Vagina (tissue), 2 donors: ENCODE measurements at regions not wholly inside any gene's neighbourhood (a gene's known extent, or its start where the extent isn't known, plus 50 kb on each side); places are given as distances from the start of the nearest gene placed in this dataset.

ENCODE experiments used
- DNase-seq, 2 donors: peaks; one replicate each; pipeline ENCODE4 v3.0.0-alpha.2; 2017; ENCODE audit errors: extremely low spot score in 2 of 2
- H3K27ac ChIP-seq: fragments of 200-600 bp; sonication (generic); one replicate; pipeline ENCODE4 v1.5.1; 2019
- H3K27me3 ChIP-seq: fragments of 200-600 bp; sonication (generic); one replicate; pipeline ENCODE4 v1.5.1; 2019
- H3K36me3 ChIP-seq, 2 donors: fragments of 200-600 bp; sonication (generic); one replicate each; pipeline ENCODE4 v1.5.1; 2017 to 2019
- H3K4me1 ChIP-seq: fragments of 200-600 bp; sonication (generic); one replicate; pipeline ENCODE4 v1.5.1; 2019
- H3K4me3 ChIP-seq, 2 donors: fragments of 200-600 bp; sonication (generic); 1 replicate in 1 of 2; 2 replicates in 1 of 2; pipeline ENCODE4 v1.5.1; 2016 to 2019
- H3K9me3 ChIP-seq: fragments of 200-600 bp; sonication (generic); one replicate; pipeline ENCODE4 v1.5.1; 2019
- CTCF ChIP-seq, 3 experiments: fragments of 450-650 bp in 2 of 3; fragments of 200-600 bp in 1 of 3; sonication (generic) in 1 of 3; IDR thresholded peaks; one replicate each; pipeline ENCODE4 v1.5.1; 2017 to 2019; ENCODE audit warnings: antibody characterized with exemption in 3 of 3, mild to moderate bottlenecking in 2 of 3, moderate library complexity in 2 of 3
- POLR2A ChIP-seq, 2 donors: fragments of 450-650 bp; IDR thresholded peaks; one replicate each; pipeline ENCODE4 v1.6.1; 2017; ENCODE audit warnings: antibody characterized with exemption in 2 of 2, mild to moderate bottlenecking in 2 of 2, moderate library complexity in 2 of 2
- POLR2AphosphoS5 ChIP-seq, 2 donors: sonication (generic); formaldehyde crosslinking; IDR thresholded peaks; one replicate each; pipeline ENCODE4 v1.9.0; 2017; ENCODE audit warnings: antibody characterized with exemption in 2 of 2, mild to moderate bottlenecking in 2 of 2, low read depth in 1 of 2; ENCODE audit not compliant: insufficient read depth in 1 of 2
- intact Hi-C: fragments of 100-400 bp; cut with DNase I; formaldehyde crosslinking; loops from one replicate; pipeline ENCODE4 v1.15.1; 2023

DNA sequence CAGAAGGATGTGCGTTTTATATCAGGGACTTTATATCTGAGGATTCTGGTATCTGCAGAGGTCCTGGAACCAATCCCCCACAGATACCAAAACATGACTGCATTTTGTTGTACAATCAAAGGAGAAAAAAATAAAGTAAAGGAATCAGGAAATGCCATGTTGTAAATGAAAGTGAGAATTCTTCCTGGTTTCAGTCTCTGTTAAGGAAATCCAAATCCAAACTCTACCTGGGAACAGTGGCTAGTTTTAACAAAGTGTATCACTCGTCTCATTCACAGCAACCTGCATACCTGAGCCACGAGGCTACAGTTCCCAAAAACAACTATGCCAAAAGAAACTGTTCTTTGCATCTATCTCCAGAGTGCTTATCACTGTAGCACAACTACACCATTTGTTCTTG lies 77.3 kb upstream of the ATF3 start:
- intact Hi-C loops: no loop called here
- TF ChIP-seq CTCF (IDR thresholded peaks at IDR 0.05) (no peak), POLR2AphosphoS5 (IDR thresholded peaks at IDR 0.05; ENCODE audit: insufficient read depth in 1 of 2, low read depth in 1 of 2) (no peak), POLR2A (IDR thresholded peaks at IDR 0.05) (no peak)
- no peaks in the 10 kb centered on the region for H3K27me3 ChIP-seq

DNA sequence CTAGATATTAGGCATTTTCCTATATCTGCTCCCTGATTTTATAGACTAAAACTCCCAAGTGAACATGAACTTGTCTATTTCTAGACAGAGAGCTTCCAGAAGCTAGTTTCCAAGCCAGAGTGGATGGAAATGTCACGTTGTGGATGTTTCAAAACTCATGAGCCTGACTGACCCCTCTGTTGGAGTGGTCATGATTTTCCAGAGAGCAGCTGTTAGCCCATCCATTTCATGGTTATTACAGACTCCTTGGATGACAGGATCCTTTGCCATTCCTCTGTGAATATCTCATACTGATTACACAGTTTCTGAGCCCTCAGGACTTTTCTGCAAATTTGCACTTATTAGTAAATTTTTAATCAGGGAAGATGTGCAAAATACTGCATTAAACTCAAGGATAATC lies 76.8 kb upstream of the ATF3 start:
- Histone ChIP-seq H3K4me3 (no peak overlapping the region), H3K4me1 (no peaks in the 10 kb centered on the region), H3K27me3 (no peaks in the 10 kb centered on the region), H3K9me3 (no peaks in the 10 kb centered on the region), H3K27ac (no peak overlapping the region), H3K36me3 (no peaks in the 10 kb centered on the region)
- no peak for DNase-seq
- TF ChIP-seq POLR2AphosphoS5 (IDR thresholded peaks at IDR 0.05; ENCODE audit: insufficient read depth in 1 of 2, low read depth in 1 of 2): no peak
- TF ChIP-seq CTCF (IDR thresholded peaks at IDR 0.05): no peak
- TF ChIP-seq POLR2A (IDR thresholded peaks at IDR 0.05): no peak
- intact Hi-C loops: no loop called here

More for the DNA sequence above, 77.3 kb upstream of the ATF3 start:
- Histone ChIP-seq H3K4me1 (no peaks in the 10 kb centered on the region), H3K27ac (no peak overlapping the region), H3K4me3 (no peak overlapping the region), H3K36me3 (no peaks in the 10 kb centered on the region), H3K9me3 (no peaks in the 10 kb centered on the region)
- DNase-seq: no peak

GRCh38 chr1:212532469-212533147 lies 76.0 kb upstream of the ATF3 start:
- H3K4me3 ChIP-seq: no peak overlapping the region
- H3K27me3 ChIP-seq: no peaks in the 10 kb centered on the region
- intact Hi-C loops: no loop called here
- H3K36me3 ChIP-seq: no peaks in the 10 kb centered on the region
- no peak for DNase-seq
- H3K9me3 ChIP-seq: no peaks in the 10 kb centered on the region
- TF ChIP-seq CTCF (IDR thresholded peaks at IDR 0.05) (no peak), POLR2AphosphoS5 (IDR thresholded peaks at IDR 0.05; ENCODE audit: insufficient read depth in 1 of 2, low read depth in 1 of 2) (no peak), POLR2A (IDR thresholded peaks at IDR 0.05) (no peak)
- no peak overlapping the region for H3K27ac ChIP-seq
- no peaks in the 10 kb centered on the region for H3K4me1 ChIP-seq

- Histone ChIP-seq H3K36me3 (no peaks in the 10 kb centered on the region), H3K4me3 (no peak overlapping the region), H3K27ac (no peak overlapping the region), H3K4me1 (no peaks in the 10 kb centered on the region), H3K9me3 (no peaks in the 10 kb centered on the region), H3K27me3 (no peaks in the 10 kb centered on the region)
- no peak for DNase-seq
- intact Hi-C loops: no loop called here
- no peak for TF ChIP-seq POLR2AphosphoS5 (IDR thresholded peaks at IDR 0.05; ENCODE audit: insufficient read depth in 1 of 2, low read depth in 1 of 2)
- TF ChIP-seq POLR2A (IDR thresholded peaks at IDR 0.05): no peak
- no peak for TF ChIP-seq CTCF (IDR thresholded peaks at IDR 0.05)
Observed at GRCh38 chr1:212533148-212533517, 75.4 kb upstream of the ATF3 start.

DNA sequence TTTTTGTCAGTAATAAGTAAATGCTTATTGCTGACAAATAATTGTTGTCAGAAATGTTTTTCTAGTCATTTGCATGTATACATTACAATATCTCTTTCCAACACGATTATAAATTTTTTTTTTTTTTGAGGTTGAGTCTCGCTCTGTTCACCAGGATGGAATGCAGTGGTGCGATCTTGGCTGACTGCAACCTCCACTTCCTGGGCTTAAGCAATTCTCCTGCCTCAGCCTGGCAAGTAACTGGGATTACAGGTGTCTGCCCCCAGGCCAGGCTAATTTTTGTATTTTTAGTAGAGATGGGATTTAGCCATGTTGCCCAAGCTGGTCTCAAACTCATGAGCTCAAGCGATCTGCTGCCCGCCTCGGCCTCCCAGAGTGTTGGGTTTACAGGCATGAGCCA lies 72.0 kb upstream of the ATF3 start:
- intact Hi-C loops: no loop called here
- Histone ChIP-seq H3K4me3 (no peak overlapping the region), H3K9me3 (no peaks in the 10 kb centered on the region), H3K27ac (no peak overlapping the region), H3K36me3 (no peaks in the 10 kb centered on the region), H3K27me3 (no peaks in the 10 kb centered on the region), H3K4me1 (no peaks in the 10 kb centered on the region)
- TF ChIP-seq POLR2A (IDR thresholded peaks at IDR 0.05) (no peak), POLR2AphosphoS5 (IDR thresholded peaks at IDR 0.05; ENCODE audit: insufficient read depth in 1 of 2, low read depth in 1 of 2) (no peak), CTCF (IDR thresholded peaks at IDR 0.05) (no peak)
- no peak for DNase-seq
